Activated gamma-delta T cell treated with anti-CD3 and anti-CD28 coated beads, Interleukin-2, amount 50 U/mL, for 16 hours (primary cell): ENCODE measurements at regions not wholly inside any gene's neighbourhood (a gene's known extent, or its start where the extent isn't known, plus 50 kb on each side); places are given as distances from the start of the nearest gene placed in this dataset.

ENCODE experiments used
- DNase-seq: peaks from one replicate; pipeline ENCODE4 v3.0.0-alpha.2; 2020; ENCODE audit warnings: low read depth

- no peak for DNase-seq
Observed at GRCh38 chr10:3310016-3310784, 137.6 kb upstream of the PITRM1 start.

GRCh38 chr10:3306050-3306449 is 133.5 kb upstream of the PITRM1 start:
- no peak for DNase-seq

GRCh38 chr10:3295582-3296151 is 123.1 kb upstream of the PITRM1 start:
- no peak for DNase-seq

GRCh38 chr10:3294919-3295581 is 122.5 kb upstream of the PITRM1 start:
- no peak for DNase-seq

GRCh38 chr10:3293581-3294431 is 121.2 kb upstream of the PITRM1 start:
- DNase-seq: no peak

GRCh38 chr10:3292636-3293035 is 120.1 kb upstream of the PITRM1 start:
- DNase-seq: no peak

GRCh38 chr10:3290550-3290949 is 118.0 kb upstream of the PITRM1 start:
- DNase-seq: no peak

- DNase-seq: no peak
Observed at GRCh38 chr10:3287572-3288445, 115.2 kb upstream of the PITRM1 start.

GRCh38 chr10:3282674-3283017 is 110.1 kb upstream of the PITRM1 start:
- DNase-seq: no peak

GRCh38 chr10:3281941-3282673 is 109.5 kb upstream of the PITRM1 start:
- no peak for DNase-seq

GRCh38 chr10:3278771-3279170 is 106.2 kb upstream of the PITRM1 start:
- no peak for DNase-seq

- DNase-seq: no peak
Observed at GRCh38 chr10:3277566-3277965, 105.0 kb upstream of the PITRM1 start.

- DNase-seq: no peak
Observed at GRCh38 chr10:3274414-3274813, 101.8 kb upstream of the PITRM1 start.

- DNase-seq: no peak
Observed at GRCh38 chr10:3273966-3274365, 101.4 kb upstream of the PITRM1 start.

GRCh38 chr10:3272300-3272699 is 99.7 kb upstream of the PITRM1 start:
- no peak for DNase-seq

GRCh38 chr10:3271354-3272115 is 99.0 kb upstream of the PITRM1 start:
- DNase-seq: no peak

- no peak for DNase-seq
Observed at GRCh38 chr10:3270577-3271316, 98.2 kb upstream of the PITRM1 start.

- DNase-seq: no peak
Observed at GRCh38 chr10:3268025-3268424, 95.4 kb upstream of the PITRM1 start.

GRCh38 chr10:3265088-3265487 is 92.5 kb upstream of the PITRM1 start:
- DNase-seq: no peak
